Lower leg skin (tissue), 4 donors: ENCODE measurements at regions not wholly inside any gene's neighbourhood (a gene's known extent, or its start where the extent isn't known, plus 50 kb on each side); places are given as distances from the start of the nearest gene placed in this dataset.

ENCODE experiments used
- DNase-seq, 2 donors: peaks; one replicate each; pipeline ENCODE4 v3.0.0-alpha.2; 2019; ENCODE audit warnings: low spot score in 2 of 2
- H3K4me3 ChIP-seq: fragments of 200-600 bp; sonication (generic); 2 replicates; pipeline ENCODE4 v1.5.1; 2017; ENCODE audit warnings: mild to moderate bottlenecking, low read depth; ENCODE audit not compliant: poor library complexity, severe bottlenecking
- CTCF ChIP-seq, 3 donors: fragments of 450-650 bp; IDR thresholded peaks; one replicate each; pipeline ENCODE4 v1.5.1; 2016; ENCODE audit warnings: antibody characterized with exemption in 3 of 3, mild to moderate bottlenecking in 3 of 3, moderate library complexity in 2 of 3
- POLR2A ChIP-seq, 2 donors: fragments of 450-650 bp; IDR thresholded peaks; one replicate each; pipeline ENCODE4 v1.6.1; 2016 to 2017; ENCODE audit warnings: antibody characterized with exemption in 2 of 2, mild to moderate bottlenecking in 1 of 2, moderate library complexity in 1 of 2
- WGBS, 2 donors: methylation state at CpG; one replicate each; pipeline ENCODE4 v1.1.5; 2018; 5-methylcytosine and 5-hydroxymethylcytosine counted together
- intact Hi-C: fragments of 100-400 bp; cut with DNase I; formaldehyde crosslinking; loops from one replicate; pipeline ENCODE4 v1.15.0; 2023; ENCODE audit warnings: low total_unique reads

GRCh38 chr1:36656838-36657237 is 174.1 kb upstream of the CSF3R start:
- TF ChIP-seq POLR2A (IDR thresholded peaks at IDR 0.05), result no peak
- TF ChIP-seq CTCF (IDR thresholded peaks at IDR 0.05), result no peak
- DNase-seq, result no peak
- intact Hi-C loops, result no loop called here
- no peak overlapping the region for H3K4me3 ChIP-seq

- peak in 1 of 2 donors; percentile 61 for DNase-seq
- 50 to 61% methylated on average over 2 of the region's 2 CpGs for WGBS, 2 donors
- H3K4me3 ChIP-seq, result no peak overlapping the region
- intact Hi-C loops, result no loop called here
- TF ChIP-seq CTCF (IDR thresholded peaks at IDR 0.05), result no peak
- no peak for TF ChIP-seq POLR2A (IDR thresholded peaks at IDR 0.05)
Measured at GRCh38 chr1:36656271-36656670, 173.6 kb upstream of the CSF3R start.

GRCh38 chr1:36654586-36654985 is 171.9 kb upstream of the CSF3R start:
- DNase-seq, result no peak
- TF ChIP-seq POLR2A (IDR thresholded peaks at IDR 0.05), result no peak
- TF ChIP-seq CTCF (IDR thresholded peaks at IDR 0.05), result no peak
- intact Hi-C loops, result no loop called here
- WGBS, 2 donors, result 68 to 74% methylated on average over 4 of the region's 4 CpGs
- no peak overlapping the region for H3K4me3 ChIP-seq

GRCh38 chr1:36653850-36654249 is 171.1 kb upstream of the CSF3R start:
- TF ChIP-seq CTCF (IDR thresholded peaks at IDR 0.05) (no peak), POLR2A (IDR thresholded peaks at IDR 0.05) (no peak)
- no peak overlapping the region for H3K4me3 ChIP-seq
- WGBS, 2 donors, result 38 to 52% methylated on average over 8 of the region's 8 CpGs
- intact Hi-C loops, result no loop called here
- DNase-seq, result no peak

GRCh38 chr1:36652586-36652985 is 169.9 kb upstream of the CSF3R start:
- no peak for DNase-seq
- H3K4me3 ChIP-seq, result no peak overlapping the region
- TF ChIP-seq POLR2A (IDR thresholded peaks at IDR 0.05), result no peak
- TF ChIP-seq CTCF (IDR thresholded peaks at IDR 0.05), result no peak
- WGBS, 2 donors, result 77 to 94% methylated on average over 2 of the region's 2 CpGs
- intact Hi-C loops, result no loop called here

GRCh38 chr1:36652011-36652410 is 169.3 kb upstream of the CSF3R start:
- no peak overlapping the region for H3K4me3 ChIP-seq
- WGBS, 2 donors, result 65 to 76% methylated on average over 2 of the region's 2 CpGs
- intact Hi-C loops, result no loop called here
- DNase-seq, result no peak
- TF ChIP-seq CTCF (IDR thresholded peaks at IDR 0.05) (no peak), POLR2A (IDR thresholded peaks at IDR 0.05) (no peak)
